GM23338 (cell line): ENCODE measurements at regions not wholly inside any gene's neighbourhood (a gene's known extent, or its start where the extent isn't known, plus 50 kb on each side); places are given as distances from the start of the nearest gene placed in this dataset.

Source experiments
- ATAC-seq: fragments of 200-7000 bp; cut with Tn5 transposase; 3 replicates; pipeline ENCODE4 v1.9.1; 2020
- DNase-seq: peaks from one replicate; pipeline ENCODE4 v3.0.0-alpha.2; 2015; ENCODE audit warnings: low spot score
- H2AFZ ChIP-seq: fragments of 200-600 bp; sonication (generic); 2 replicates; pipeline ENCODE4 v1.8.0; 2016; ENCODE audit warnings: antibody characterized with exemption, mild to moderate bottlenecking, moderate library complexity
- H3F3A ChIP-seq: fragments of 200-600 bp; sonication (generic); replicated peaks from 2 replicates; pipeline ENCODE4 v1.8.0; 2017; ENCODE audit warnings: antibody characterized with exemption, mixed run types, low read depth
- H3K27ac ChIP-seq: fragments of 200-600 bp; sonication (generic); 2 replicates; pipeline ENCODE4 v1.6.1; 2016; ENCODE audit warnings: low read depth
- H3K27me3 ChIP-seq: fragments of 200-600 bp; sonication (generic); 2 replicates; pipeline ENCODE4 v1.8.0; 2016; ENCODE audit warnings: mild to moderate bottlenecking, mixed run types, moderate library complexity; ENCODE audit not compliant: insufficient read depth
- H3K36me3 ChIP-seq: fragments of 200-600 bp; sonication (generic); 2 replicates; pipeline ENCODE4 v1.8.0; 2016; ENCODE audit warnings: mild to moderate bottlenecking; ENCODE audit not compliant: insufficient read depth
- H3K4me1 ChIP-seq: fragments of 200-600 bp; sonication (generic); 2 replicates; pipeline ENCODE4 v1.8.0; 2016; ENCODE audit warnings: mild to moderate bottlenecking, moderate library complexity; ENCODE audit not compliant: insufficient read depth
- H3K4me2 ChIP-seq: fragments of 200-600 bp; sonication (generic); 2 replicates; pipeline ENCODE4 v1.7.1; 2017; ENCODE audit warnings: mixed run types
- H3K4me3 ChIP-seq: fragments of 200-600 bp; sonication (generic); 2 replicates; pipeline ENCODE4 v1.6.1; 2016; ENCODE audit warnings: mixed run types
- H3K79me2 ChIP-seq: fragments of 200-600 bp; sonication (generic); replicated peaks from 2 replicates; pipeline ENCODE4 v1.8.0; 2017; ENCODE audit warnings: mild to moderate bottlenecking; ENCODE audit not compliant: insufficient read depth
- H3K9me2 ChIP-seq: fragments of 200-600 bp; sonication (generic); 2 replicates; pipeline ENCODE4 v1.8.0; 2017; ENCODE audit not compliant: insufficient read depth
- H4K20me1 ChIP-seq: fragments of 200-600 bp; sonication (generic); replicated peaks from 2 replicates; pipeline ENCODE4 v1.8.0; 2017; ENCODE audit warnings: mild to moderate bottlenecking; ENCODE audit not compliant: insufficient read depth
- H3K27ac Mint-ChIP-seq: 2 replicates; pipeline ENCODE4 v1.8.0; 2020; ENCODE audit warnings: inconsistent platforms, mild to moderate bottlenecking, moderate library complexity, mixed read lengths
- H3K27me3 Mint-ChIP-seq: 3 replicates; pipeline ENCODE4 v1.8.0; 2022; ENCODE audit warnings: low read depth, mild to moderate bottlenecking, moderate library complexity, mixed read lengths, inconsistent platforms; ENCODE audit not compliant: insufficient read depth, poor library complexity
- H3K36me3 Mint-ChIP-seq: 3 replicates; pipeline ENCODE4 v1.8.0; 2021; ENCODE audit warnings: low read depth, mild to moderate bottlenecking, inconsistent platforms, moderate library complexity, mixed read lengths
- H3K4me1 Mint-ChIP-seq: 3 replicates; pipeline ENCODE4 v1.8.0; 2020; ENCODE audit warnings: mild to moderate bottlenecking, inconsistent platforms, mixed read lengths
- H3K4me3 Mint-ChIP-seq: 3 replicates; pipeline ENCODE4 v1.8.0; 2021; ENCODE audit warnings: moderate library complexity, mild to moderate bottlenecking, inconsistent platforms, mixed read lengths
- H3K9me3 Mint-ChIP-seq: 3 replicates; pipeline ENCODE4 v1.8.0; 2020; ENCODE audit warnings: moderate library complexity, mild to moderate bottlenecking, inconsistent platforms, mixed read lengths
- CREB1 ChIP-seq: fragments of 250-450 bp; sonication (Bioruptor Pico); IDR thresholded peaks from 2 replicates; pipeline ENCODE4 v1.5.0; 2020; ENCODE audit warnings: low read depth, mild to moderate bottlenecking, moderate library complexity
- NANOG ChIP-seq: IDR thresholded peaks from 2 replicates; pipeline ENCODE4 v1.6.1; 2016; ENCODE audit warnings: antibody characterized with exemption, borderline replicate concordance
- POLR2AphosphoS5 ChIP-seq: IDR thresholded peaks from 2 replicates; pipeline ENCODE4 v1.6.1; 2016; ENCODE audit warnings: antibody characterized with exemption, low read depth
- ZNF331 ChIP-seq: fragments of 250-450 bp; sonication (Bioruptor Pico); IDR thresholded peaks from 2 replicates; pipeline ENCODE4 v1.5.0; 2020; ENCODE audit warnings: low read depth, mild to moderate bottlenecking, moderate library complexity
- TF ChIP-seq, protein P1 (sequence below): fragments of 250-450 bp; sonication (Bioruptor Pico); IDR thresholded peaks from 2 replicates; pipeline ENCODE4 v1.5.0; 2020; ENCODE audit warnings: mild to moderate bottlenecking, moderate library complexity
- TF ChIP-seq, protein P2 (sequence below): IDR thresholded peaks from 2 replicates; pipeline ENCODE4 v1.6.1; 2016; ENCODE audit warnings: antibody characterized with exemption
- TF ChIP-seq, protein P3 (sequence below), 2 experiments: fragments of 200-600 bp in 1 of 2; sonication (generic) in 1 of 2; conservative IDR thresholded peaks; 2 replicates each; pipeline versions ENCODE4 v1.5.1 to v1.6.1; 2016 to 2017; ENCODE audit warnings: antibody characterized with exemption in 2 of 2, low read depth in 2 of 2, mild to moderate bottlenecking in 2 of 2, moderate library complexity in 1 of 2
- TF ChIP-seq, protein P4 (sequence below): IDR thresholded peaks from one replicate; pipeline ENCODE4 v1.6.1; 2018; ENCODE audit warnings: antibody characterized with exemption; ENCODE audit not compliant: unreplicated experiment

DNA sequence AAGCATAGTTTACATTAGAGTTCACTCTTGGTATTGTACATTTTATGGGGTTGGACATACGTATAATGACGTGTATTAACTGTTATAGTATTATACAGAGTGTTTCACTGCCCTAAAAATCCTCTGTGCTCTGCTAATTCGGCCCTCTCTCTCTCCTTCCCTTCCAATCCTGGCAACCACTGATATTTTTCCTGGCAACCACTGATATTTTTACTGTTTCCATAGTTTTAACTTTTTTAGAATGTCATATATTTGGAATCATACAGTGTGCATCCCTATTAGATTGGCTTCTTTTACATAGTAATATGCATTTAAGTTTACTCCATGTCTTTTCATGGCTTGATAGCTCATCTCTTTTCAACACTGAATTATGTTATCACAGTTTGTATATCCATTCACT is 526.7 kb downstream of the RIT2 start:
- TF ChIP-seq NANOG (no peak), CREB1 (CRISPR knock-in tag) (no peak)
- TF ChIP-seq, protein P1, sequence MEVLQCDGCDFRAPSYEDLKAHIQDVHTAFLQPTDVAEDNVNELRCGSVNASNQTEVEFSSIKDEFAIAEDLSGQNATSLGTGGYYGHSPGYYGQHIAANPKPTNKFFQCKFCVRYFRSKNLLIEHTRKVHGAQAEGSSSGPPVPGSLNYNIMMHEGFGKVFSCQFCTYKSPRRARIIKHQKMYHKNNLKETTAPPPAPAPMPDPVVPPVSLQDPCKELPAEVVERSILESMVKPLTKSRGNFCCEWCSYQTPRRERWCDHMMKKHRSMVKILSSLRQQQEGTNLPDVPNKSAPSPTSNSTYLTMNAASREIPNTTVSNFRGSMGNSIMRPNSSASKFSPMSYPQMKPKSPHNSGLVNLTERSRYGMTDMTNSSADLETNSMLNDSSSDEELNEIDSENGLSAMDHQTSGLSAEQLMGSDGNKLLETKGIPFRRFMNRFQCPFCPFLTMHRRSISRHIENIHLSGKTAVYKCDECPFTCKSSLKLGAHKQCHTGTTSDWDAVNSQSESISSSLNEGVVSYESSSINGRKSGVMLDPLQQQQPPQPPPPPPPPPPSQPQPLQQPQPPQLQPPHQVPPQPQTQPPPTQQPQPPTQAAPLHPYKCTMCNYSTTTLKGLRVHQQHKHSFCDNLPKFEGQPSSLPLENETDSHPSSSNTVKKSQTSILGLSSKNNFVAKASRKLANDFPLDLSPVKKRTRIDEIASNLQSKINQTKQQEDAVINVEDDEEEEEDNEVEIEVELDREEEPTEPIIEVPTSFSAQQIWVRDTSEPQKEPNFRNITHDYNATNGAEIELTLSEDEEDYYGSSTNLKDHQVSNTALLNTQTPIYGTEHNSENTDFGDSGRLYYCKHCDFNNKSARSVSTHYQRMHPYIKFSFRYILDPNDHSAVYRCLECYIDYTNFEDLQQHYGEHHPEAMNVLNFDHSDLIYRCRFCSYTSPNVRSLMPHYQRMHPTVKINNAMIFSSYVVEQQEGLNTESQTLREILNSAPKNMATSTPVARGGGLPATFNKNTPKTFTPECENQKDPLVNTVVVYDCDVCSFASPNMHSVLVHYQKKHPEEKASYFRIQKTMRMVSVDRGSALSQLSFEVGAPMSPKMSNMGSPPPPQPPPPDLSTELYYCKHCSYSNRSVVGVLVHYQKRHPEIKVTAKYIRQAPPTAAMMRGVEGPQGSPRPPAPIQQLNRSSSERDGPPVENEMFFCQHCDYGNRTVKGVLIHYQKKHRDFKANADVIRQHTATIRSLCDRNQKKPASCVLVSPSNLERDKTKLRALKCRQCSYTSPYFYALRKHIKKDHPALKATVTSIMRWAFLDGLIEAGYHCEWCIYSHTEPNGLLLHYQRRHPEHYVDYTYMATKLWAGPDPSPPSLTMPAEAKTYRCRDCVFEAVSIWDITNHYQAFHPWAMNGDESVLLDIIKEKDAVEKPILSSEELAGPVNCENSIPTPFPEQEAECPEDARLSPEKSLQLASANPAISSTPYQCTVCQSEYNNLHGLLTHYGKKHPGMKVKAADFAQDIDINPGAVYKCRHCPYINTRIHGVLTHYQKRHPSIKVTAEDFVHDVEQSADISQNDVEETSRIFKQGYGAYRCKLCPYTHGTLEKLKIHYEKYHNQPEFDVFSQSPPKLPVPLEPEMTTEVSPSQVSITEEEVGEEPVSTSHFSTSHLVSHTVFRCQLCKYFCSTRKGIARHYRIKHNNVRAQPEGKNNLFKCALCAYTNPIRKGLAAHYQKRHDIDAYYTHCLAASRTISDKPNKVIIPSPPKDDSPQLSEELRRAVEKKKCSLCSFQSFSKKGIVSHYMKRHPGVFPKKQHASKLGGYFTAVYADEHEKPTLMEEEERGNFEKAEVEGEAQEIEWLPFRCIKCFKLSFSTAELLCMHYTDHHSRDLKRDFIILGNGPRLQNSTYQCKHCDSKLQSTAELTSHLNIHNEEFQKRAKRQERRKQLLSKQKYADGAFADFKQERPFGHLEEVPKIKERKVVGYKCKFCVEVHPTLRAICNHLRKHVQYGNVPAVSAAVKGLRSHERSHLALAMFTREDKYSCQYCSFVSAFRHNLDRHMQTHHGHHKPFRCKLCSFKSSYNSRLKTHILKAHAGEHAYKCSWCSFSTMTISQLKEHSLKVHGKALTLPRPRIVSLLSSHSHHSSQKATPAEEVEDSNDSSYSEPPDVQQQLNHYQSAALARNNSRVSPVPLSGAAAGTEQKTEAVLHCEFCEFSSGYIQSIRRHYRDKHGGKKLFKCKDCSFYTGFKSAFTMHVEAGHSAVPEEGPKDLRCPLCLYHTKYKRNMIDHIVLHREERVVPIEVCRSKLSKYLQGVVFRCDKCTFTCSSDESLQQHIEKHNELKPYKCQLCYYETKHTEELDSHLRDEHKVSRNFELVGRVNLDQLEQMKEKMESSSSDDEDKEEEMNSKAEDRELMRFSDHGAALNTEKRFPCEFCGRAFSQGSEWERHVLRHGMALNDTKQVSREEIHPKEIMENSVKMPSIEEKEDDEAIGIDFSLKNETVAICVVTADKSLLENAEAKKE (CRISPR knock-in tag) = no peak
- TF ChIP-seq, protein P2, sequence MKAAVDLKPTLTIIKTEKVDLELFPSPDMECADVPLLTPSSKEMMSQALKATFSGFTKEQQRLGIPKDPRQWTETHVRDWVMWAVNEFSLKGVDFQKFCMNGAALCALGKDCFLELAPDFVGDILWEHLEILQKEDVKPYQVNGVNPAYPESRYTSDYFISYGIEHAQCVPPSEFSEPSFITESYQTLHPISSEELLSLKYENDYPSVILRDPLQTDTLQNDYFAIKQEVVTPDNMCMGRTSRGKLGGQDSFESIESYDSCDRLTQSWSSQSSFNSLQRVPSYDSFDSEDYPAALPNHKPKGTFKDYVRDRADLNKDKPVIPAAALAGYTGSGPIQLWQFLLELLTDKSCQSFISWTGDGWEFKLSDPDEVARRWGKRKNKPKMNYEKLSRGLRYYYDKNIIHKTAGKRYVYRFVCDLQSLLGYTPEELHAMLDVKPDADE = no peak
- no peak overlapping the region for H3K4me3 Mint-ChIP-seq
- no peaks in the 10 kb centered on the region for H3K79me2 ChIP-seq
- no peaks in the 10 kb centered on the region for H4K20me1 ChIP-seq
- H3K27me3 ChIP-seq = no peaks in the 10 kb centered on the region
- H3K27ac ChIP-seq = no peak overlapping the region
- no peak for ATAC-seq
- peaks cover 1% of the 10 kb centered on the region for H3K27me3 Mint-ChIP-seq
- no peak overlapping the region for H3K4me2 ChIP-seq
- no peaks in the 10 kb centered on the region for H3K9me2 ChIP-seq
- peaks cover 29% of the 10 kb centered on the region for H3K4me1 Mint-ChIP-seq
- H2AFZ ChIP-seq = no peak overlapping the region
- H3K4me1 ChIP-seq = peaks cover 27% of the 10 kb centered on the region
- H3K36me3 Mint-ChIP-seq = peaks cover 28% of the 10 kb centered on the region; the same call in 2 of the 3 replicates
- H3K36me3 ChIP-seq = no peaks in the 10 kb centered on the region
- H3F3A ChIP-seq = no peaks in the 10 kb centered on the region
- DNase-seq = no peak
- H3K4me3 ChIP-seq = no peak overlapping the region
- H3K9me3 Mint-ChIP-seq = peaks cover 19% of the 10 kb centered on the region
- no peak overlapping the region for H3K27ac Mint-ChIP-seq

DNA sequence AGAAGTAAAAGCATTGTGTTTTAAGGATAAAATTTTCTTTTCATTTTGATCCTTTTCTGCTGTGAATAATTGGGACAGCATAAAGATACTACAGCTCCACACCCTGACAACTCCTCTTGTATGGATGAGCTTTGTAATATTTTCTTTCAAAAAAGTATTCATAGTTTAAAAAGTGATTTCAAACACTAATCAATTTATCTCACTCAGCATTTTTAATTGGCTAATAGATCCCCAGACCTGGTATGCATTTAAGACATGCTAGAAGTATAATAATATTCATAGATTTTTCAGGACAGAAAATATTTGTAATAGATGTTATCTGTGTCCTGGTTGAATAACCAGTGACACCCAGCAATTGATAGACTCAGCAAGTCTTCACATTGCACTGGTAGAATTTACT is 510.7 kb downstream of the RIT2 start:
- H3K9me3 Mint-ChIP-seq = no peaks in the 10 kb centered on the region
- no peak overlapping the region for H2AFZ ChIP-seq
- no peaks in the 10 kb centered on the region for H3K4me1 ChIP-seq
- TF ChIP-seq, protein P3, sequence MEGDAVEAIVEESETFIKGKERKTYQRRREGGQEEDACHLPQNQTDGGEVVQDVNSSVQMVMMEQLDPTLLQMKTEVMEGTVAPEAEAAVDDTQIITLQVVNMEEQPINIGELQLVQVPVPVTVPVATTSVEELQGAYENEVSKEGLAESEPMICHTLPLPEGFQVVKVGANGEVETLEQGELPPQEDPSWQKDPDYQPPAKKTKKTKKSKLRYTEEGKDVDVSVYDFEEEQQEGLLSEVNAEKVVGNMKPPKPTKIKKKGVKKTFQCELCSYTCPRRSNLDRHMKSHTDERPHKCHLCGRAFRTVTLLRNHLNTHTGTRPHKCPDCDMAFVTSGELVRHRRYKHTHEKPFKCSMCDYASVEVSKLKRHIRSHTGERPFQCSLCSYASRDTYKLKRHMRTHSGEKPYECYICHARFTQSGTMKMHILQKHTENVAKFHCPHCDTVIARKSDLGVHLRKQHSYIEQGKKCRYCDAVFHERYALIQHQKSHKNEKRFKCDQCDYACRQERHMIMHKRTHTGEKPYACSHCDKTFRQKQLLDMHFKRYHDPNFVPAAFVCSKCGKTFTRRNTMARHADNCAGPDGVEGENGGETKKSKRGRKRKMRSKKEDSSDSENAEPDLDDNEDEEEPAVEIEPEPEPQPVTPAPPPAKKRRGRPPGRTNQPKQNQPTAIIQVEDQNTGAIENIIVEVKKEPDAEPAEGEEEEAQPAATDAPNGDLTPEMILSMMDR (conservative IDR thresholded peaks at IDR 0.05; ENCODE audit: low read depth in 2 of 2) = no peak
- TF ChIP-seq, protein P2 = no peak
- no peak for TF ChIP-seq ZNF331 (CRISPR knock-in tag)
- TF ChIP-seq POLR2AphosphoS5 = no peak
- TF ChIP-seq, protein P4, sequence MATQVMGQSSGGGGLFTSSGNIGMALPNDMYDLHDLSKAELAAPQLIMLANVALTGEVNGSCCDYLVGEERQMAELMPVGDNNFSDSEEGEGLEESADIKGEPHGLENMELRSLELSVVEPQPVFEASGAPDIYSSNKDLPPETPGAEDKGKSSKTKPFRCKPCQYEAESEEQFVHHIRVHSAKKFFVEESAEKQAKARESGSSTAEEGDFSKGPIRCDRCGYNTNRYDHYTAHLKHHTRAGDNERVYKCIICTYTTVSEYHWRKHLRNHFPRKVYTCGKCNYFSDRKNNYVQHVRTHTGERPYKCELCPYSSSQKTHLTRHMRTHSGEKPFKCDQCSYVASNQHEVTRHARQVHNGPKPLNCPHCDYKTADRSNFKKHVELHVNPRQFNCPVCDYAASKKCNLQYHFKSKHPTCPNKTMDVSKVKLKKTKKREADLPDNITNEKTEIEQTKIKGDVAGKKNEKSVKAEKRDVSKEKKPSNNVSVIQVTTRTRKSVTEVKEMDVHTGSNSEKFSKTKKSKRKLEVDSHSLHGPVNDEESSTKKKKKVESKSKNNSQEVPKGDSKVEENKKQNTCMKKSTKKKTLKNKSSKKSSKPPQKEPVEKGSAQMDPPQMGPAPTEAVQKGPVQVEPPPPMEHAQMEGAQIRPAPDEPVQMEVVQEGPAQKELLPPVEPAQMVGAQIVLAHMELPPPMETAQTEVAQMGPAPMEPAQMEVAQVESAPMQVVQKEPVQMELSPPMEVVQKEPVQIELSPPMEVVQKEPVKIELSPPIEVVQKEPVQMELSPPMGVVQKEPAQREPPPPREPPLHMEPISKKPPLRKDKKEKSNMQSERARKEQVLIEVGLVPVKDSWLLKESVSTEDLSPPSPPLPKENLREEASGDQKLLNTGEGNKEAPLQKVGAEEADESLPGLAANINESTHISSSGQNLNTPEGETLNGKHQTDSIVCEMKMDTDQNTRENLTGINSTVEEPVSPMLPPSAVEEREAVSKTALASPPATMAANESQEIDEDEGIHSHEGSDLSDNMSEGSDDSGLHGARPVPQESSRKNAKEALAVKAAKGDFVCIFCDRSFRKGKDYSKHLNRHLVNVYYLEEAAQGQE = no peak

More for the DNA sequence above, 510.7 kb downstream of the RIT2 start:
- Histone ChIP-seq H3K27me3 (no peaks in the 10 kb centered on the region), H4K20me1 (no peaks in the 10 kb centered on the region), H3K4me2 (no peak overlapping the region), H3K36me3 (no peaks in the 10 kb centered on the region), H3K27ac (no peak overlapping the region), H3K79me2 (no peaks in the 10 kb centered on the region), H3F3A (no peaks in the 10 kb centered on the region), H3K9me2 (0 out of 2 replicates have a peak, but pooled peaks cover 3% of the 10 kb centered on the region), H3K4me3 (no peak overlapping the region)
- Mint-ChIP-seq H3K4me3 (no peak overlapping the region), H3K27me3 (no peaks in the 10 kb centered on the region), H3K4me1 (no peaks in the 10 kb centered on the region), H3K27ac (no peak overlapping the region), H3K36me3 (no peaks in the 10 kb centered on the region)
- ATAC-seq (no peak), DNase-seq (no peak)
